ENCODE measurements at regions not wholly inside any gene's neighbourhood (a gene's known extent, or its start where the extent isn't known, plus 50 kb on each side); places are given as distances from the start of the nearest gene placed in this dataset.
"Not testable (repeated sequence)": the region's sequence is repeated elsewhere in the genome, so short reads cannot be mapped to it uniquely, and the experiment has no call there.

GRCh38 chr2:44098891-44099290, 69.8 kb upstream of the PPM1B start:
- DNase-seq (ENCODE audit: low spot score): no peak
- no peak for TF ChIP-seq CTCF (conservative IDR thresholded peaks at IDR 0.05; ENCODE audit: low read depth)
- CTCF ChIA-PET: no interaction called here
- H3K27ac ChIP-seq: no peak overlapping the region
- POLR2A ChIA-PET (ENCODE audit: low non-redundant PET): no interaction called here

GRCh38 chr2:44100351-44100750, 68.3 kb upstream of the PPM1B start:
- ChIA-PET POLR2A (ENCODE audit: low non-redundant PET) (no interaction called here), CTCF (no interaction called here)
- no peak overlapping the region for H3K27ac ChIP-seq
- no peak for TF ChIP-seq CTCF (conservative IDR thresholded peaks at IDR 0.05; ENCODE audit: low read depth)
- peak; percentile 14 for DNase-seq (ENCODE audit: low spot score)

GRCh38 chr2:44101246-44101645, 67.4 kb upstream of the PPM1B start:
- DNase-seq (ENCODE audit: low spot score): no peak
- TF ChIP-seq CTCF (conservative IDR thresholded peaks at IDR 0.05; ENCODE audit: low read depth): no peak
- no peak overlapping the region for H3K27ac ChIP-seq
- ChIA-PET CTCF (no interaction called here), POLR2A (ENCODE audit: low non-redundant PET) (no interaction called here)

GRCh38 chr2:44102790-44103562, 65.7 kb upstream of the PPM1B start:
- TF ChIP-seq CTCF (conservative IDR thresholded peaks at IDR 0.05; ENCODE audit: low read depth): no peak
- ChIA-PET POLR2A (ENCODE audit: low non-redundant PET) (no interaction called here), CTCF (interaction anchor here (0.6 kb wide), 3 partner anchors 16 to 21 kb away, joined by 3 read pairs; no protein-coding TSS in a partner anchor)
- no peak for DNase-seq (ENCODE audit: low spot score)
- no peak overlapping the region for H3K27ac ChIP-seq

GRCh38 chr2:44103639-44104038, 65.0 kb upstream of the PPM1B start:
- no peak for DNase-seq (ENCODE audit: low spot score)
- H3K27ac ChIP-seq: no peak overlapping the region
- CTCF ChIA-PET: no interaction called here
- no peak for TF ChIP-seq CTCF (conservative IDR thresholded peaks at IDR 0.05; ENCODE audit: low read depth)
- POLR2A ChIA-PET (ENCODE audit: low non-redundant PET): no interaction called here

GRCh38 chr2:44104855-44105271, 63.8 kb upstream of the PPM1B start:
- no peak for TF ChIP-seq CTCF (conservative IDR thresholded peaks at IDR 0.05; ENCODE audit: low read depth)
- ChIA-PET POLR2A (ENCODE audit: low non-redundant PET) (no interaction called here), CTCF (no interaction called here)
- no peak for DNase-seq (ENCODE audit: low spot score)
- H3K27ac ChIP-seq: no peak overlapping the region

GRCh38 chr2:44106509-44106908, 62.2 kb upstream of the PPM1B start:
- CTCF ChIA-PET; H3K27ac ChIP-seq; POLR2A ChIA-PET (ENCODE audit: low non-redundant PET); DNase-seq (ENCODE audit: low spot score): not testable (repeated sequence)

Measured in RWPE1 (cell line).